Erythroblast (primary cell): ENCODE measurements at regions not wholly inside any gene's neighbourhood (a gene's known extent, or its start where the extent isn't known, plus 50 kb on each side); places are given as distances from the start of the nearest gene placed in this dataset.

Experiments
- GATA1 ChIP-seq: IDR thresholded peaks from 2 replicates; pipeline ENCODE4 v1.6.1; 2011; ENCODE audit warnings: low read depth, mild to moderate bottlenecking, control low read depth, low read length, moderate library complexity
- POLR2A ChIP-seq: IDR thresholded peaks from 2 replicates; pipeline ENCODE4 v1.6.1; 2011; ENCODE audit warnings: mild to moderate bottlenecking, low read length

DNA sequence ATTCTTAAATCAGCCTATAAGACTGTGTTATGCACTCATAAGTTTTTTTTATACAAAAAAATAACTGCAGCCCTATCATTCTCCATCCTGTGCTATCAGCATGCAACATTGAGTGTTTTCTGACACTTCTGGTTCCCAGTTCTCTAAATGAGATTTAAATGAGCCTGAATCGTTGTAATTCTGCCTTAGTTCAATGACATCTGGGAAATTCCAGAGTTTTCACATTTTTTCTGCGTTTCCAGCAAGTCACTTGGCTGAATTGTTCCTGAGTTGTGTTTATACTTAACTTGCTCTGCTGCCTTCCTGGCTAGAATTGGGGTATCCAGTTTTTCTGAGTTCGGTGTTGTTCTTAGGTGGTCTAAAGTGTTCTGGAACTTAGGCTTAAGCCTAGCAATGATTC, 636.1 kb upstream of the FZD8 start:
- TF ChIP-seq POLR2A (no peak), GATA1 (no peak)
